NOMO-1 treated with DMSO at 0.1 percent for 48 hours (cell line): ENCODE measurements at regions not wholly inside any gene's neighbourhood (a gene's known extent, or its start where the extent isn't known, plus 50 kb on each side); places are given as distances from the start of the nearest gene placed in this dataset.

Experiments used
- DNase-seq: peaks from one replicate; lab custom pipeline; 2025; ENCODE audit not compliant: unreplicated experiment; lab: John Stamatoyannopoulos, UW

DNA sequence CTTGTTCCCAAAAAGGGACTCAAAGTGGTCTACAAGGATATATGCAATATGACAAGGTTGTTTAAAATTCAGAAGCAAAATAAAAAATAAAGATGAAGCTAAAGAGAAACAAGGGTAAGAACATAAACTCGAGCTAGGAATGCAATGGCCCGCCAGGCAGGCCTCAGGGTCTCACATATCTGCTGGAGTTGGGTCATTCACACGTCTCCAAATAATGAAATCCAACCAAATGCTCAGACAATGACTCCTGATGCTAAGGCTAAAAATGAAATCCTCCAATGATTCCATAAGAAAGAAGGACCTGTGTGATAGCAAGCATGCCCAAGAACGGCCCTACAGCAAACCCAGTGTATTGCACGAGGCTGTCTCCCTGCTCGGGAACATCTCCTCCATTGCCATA, 153.3 kb upstream of the ETS2 start:
- DNase-seq = no peak

DNA sequence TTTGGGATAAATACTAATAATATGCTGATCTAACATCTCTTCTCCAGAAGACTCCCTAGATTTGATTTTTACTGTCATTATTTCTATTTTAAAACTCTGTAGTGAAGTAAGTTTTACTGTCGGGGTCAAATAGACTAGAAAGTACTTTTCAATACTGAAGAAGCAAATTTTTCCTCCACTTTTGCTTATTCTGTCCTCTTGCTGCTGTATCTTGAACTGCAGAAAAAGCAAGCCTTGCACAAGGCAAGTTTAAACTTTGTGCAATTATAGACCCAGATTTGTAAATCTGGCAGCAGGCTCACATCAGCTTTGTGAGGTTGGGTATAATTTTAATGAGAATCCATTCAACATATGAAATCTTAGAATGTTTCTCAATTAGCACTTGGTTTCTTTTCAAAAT, 151.1 kb upstream of the ETS2 start:
- DNase-seq = no peak

DNA sequence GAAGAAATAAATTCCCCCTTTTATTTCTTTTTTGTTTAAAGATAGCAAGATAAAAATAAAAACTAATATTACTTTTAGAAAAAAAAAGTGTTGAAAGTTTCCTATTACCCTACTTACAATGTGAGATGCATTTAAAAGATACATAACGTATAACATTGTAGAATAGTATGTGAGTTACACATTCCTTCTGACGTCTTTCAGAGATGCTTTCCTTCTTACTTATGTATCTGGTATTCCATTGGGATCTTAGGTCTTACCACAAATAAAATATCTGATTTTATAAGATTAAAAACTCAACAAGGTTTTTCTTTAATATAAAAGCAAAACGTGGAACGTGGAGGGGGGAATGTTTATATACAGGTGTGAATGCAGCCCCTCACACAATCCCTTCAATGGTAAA, 147.2 kb upstream of the ETS2 start:
- DNase-seq = no peak

DNA sequence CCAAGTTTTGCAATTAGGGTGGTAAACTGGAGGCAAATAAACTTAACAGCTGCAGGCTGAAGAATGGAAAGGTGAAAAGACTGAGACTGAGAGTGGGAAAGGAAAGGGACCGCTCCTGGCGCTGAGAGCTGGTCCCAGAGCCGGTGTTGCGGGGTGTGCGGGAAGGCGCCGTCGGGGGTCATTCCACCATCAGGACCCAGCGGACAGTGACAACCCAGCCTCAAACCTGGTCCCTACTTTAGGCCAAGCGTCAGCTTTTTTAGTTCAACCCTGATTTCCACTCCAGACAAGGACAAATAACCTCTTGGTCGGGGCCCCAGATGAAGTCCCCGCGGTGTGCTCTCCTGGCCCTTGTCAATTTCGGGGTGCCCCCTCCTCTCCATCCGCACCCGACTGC, 145.8 kb upstream of the ETS2 start:
- no peak for DNase-seq

DNA sequence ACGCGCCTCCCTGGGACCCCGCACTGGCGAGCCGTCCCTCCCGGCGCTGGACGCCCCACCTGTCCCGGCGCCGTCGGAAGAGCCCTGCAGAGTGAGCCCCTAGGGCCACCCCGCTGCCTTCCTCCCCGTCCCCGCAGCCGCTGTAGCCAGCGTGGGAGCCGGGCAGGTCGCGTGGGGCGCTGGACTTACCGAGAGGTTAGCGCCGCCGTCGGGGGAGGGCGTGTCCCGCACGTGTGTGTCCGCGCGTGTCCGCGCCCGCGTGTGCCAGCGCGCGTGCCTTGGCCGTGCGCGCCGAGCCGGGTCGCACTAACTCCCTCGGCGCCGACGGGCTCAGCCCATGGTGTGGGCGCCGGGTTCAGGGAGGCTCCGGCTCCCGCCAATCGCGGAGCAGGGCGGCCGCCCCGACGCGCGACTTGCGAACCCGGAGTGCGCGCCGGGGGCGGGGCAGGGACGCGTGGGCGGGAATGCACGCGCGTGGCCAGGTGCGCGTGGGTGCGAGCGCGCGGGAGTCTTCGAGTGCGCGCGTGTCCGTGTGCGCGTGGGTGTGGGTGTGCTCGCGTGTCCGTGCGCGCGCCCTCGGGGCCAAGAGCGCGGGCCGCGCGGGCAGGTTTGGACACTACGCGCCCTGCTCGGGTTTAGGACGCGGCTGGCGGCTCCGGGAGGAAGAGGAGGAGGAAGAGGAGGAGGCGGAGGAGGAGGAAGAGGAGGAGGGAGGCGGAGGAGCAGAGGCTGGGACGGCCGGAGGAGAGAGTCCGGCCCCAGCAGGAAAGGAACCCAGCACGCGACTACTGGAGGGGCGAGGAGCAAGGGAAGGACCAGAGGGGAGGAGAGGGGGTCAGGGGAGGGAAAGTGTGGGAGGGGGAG, 145.2 kb upstream of the ETS2 start:
- DNase-seq = no peak

DNA sequence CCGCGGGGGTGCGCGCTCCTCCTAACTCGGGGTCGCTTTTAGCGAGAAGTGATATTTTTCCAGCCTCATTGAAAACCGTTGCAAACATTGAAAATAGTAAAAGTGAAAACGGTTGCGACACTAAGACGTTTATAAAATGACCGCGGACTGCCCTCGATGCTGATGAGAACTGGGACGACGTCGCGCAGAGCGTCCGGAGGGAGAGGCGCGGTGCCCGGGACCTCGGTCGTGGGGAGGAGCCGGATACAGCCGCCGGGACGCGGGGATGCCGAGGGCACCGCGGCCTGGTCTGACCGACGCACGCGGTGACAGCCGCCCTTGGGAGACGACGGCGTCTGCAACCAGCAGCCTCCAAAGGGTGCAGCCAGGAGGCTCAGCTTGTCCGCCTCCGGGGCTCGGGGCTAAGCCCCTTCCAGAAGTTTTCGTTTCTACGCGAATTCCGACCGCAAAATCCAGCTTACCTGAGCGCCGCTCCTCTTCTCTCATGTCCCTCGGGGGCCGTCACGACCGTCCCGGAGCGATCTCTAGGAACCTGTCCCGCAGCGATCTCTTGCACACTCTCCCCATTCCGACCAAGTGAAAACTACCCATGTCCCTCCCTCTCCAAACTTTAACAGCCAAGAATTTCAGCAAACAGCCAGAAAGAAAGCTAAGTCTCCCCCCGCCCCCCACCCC, 144.4 kb upstream of the ETS2 start:
- DNase-seq = peak; percentile 30

DNA sequence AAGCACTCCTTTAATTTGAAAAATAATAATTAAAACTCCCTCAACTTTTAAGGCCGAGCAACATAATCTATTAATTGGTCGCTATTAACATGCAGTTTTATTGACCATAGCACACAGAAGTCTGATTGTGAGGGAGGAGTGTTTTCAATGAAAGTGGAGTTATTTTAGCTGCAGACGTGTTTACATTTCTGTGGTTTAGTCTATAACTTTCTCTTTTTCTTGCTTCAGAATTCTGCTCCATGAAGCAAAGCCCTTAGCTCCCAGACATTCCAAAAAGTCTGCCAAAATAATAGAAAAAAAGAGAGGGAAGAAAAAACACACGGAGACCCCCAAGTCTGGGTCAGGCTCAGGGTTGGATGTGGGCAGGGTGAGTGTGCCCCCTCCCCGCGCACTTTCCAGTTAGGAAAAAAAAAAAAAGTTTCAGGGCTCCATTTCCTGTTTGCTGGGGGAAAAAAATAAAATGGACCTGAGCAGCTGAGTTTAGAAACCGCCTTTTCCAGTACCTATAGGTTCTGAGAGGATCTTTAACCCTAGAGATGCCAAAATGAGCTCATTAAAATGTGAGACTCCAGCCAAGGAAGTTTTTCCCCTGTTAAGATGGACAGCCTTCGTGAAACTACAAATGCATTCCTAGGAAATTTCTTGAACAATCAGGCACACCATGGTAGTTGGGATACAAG, 143.7 kb upstream of the ETS2 start:
- no peak for DNase-seq

DNA sequence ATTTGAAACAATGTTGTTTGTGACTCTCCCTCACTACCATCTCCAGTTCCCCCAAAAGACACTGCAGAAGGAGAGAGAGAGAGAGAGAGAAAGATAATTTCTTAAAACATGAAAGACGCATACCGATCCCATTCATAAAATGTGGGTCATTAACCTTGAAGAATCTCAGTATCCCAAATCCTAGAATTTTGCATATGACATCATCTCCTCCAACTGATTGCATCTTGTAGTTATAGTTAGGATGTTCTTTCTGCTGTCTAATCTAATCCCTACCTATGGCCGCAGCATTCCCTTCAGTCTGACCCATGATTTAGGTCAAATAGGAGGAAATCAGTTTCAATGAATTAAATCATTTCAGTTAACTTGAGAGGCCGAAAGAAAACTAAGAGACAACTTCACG, 142.4 kb upstream of the ETS2 start:
- no peak for DNase-seq

DNA sequence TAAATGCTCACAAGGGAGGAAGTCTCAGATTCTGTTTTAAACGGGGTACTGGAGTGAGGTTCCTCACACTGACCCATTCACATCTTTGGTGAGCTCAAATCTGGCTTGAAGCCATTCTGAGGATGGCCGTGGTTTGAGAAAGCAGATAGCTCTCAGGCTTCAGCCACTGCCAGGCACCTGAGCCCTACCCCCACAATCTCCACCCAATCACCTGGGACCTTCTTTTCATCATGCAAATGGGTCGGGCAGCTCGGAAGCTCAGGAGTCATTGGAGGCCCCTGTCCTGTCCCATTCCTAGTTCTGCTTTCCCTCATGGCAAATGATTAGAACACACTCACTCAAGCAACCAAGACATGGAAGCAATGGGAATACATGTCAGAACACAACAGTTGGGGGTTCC, 141.4 kb upstream of the ETS2 start:
- DNase-seq = no peak

DNA sequence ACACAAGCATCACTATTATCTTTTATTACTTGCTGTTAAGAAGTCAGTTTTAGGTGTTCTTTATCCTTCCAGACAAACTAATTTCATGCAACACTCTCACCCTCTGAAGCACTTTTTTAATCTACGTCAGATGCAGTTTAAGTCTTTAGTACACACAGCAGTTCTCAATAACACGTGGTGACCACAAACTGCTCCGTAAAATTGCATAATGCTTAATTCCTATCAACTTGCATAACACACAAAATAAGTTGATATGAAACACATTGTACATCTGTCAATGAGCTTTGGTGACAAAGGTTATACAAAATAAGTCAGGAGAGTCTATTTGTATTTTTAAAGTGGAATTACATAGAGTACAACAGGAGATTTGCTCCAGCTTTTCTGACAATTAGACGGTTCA, 140.9 kb upstream of the ETS2 start:
- peak; percentile 48 for DNase-seq

DNA sequence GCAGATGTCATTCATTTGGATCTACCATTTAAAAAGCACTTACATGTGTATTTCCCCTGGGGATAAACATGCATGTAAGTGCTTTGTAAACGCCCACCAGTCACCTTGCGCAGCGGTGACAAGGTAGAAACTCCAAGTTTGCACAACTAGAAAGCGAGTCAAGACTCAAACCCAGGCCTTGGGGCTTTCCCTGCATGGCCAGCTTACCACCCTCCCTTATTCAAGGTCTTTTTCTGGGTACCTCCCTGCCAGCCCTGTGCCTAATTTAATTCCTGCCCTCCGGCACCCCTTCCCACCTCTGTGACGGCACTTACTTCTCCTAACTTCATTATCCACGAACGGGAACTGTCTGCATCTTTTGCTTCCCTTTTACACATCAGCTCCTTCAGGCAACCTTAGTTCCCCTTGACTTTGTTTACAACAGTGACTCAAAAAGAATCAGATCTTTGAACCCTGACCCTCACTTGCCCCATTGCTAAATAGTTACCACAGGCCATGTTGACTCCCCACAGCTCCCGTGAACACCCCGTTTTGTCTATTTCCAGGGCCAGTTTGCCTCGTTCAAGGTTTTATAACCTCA, 138.3 kb upstream of the ETS2 start:
- DNase-seq = peak; percentile 15

DNA sequence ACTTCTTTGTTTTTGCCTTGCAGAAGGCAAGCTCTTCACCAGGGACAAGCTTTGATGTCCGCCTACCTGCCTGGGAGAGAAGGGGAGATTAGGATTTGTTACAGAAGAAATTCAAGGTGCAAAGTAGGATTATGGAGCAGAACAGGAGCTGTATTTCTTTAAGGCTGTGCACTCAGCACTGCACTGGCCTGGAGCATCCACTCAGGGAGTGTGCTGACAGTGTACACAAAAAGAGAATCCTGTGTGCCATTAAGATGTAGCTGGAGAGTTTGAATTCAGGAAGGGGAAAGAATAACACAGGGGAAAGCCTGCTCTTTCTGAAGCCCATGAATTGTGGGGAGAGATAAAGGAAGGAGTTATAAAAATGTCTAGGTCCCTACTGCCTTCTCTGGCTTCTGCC, 137.7 kb upstream of the ETS2 start:
- DNase-seq = no peak

DNA sequence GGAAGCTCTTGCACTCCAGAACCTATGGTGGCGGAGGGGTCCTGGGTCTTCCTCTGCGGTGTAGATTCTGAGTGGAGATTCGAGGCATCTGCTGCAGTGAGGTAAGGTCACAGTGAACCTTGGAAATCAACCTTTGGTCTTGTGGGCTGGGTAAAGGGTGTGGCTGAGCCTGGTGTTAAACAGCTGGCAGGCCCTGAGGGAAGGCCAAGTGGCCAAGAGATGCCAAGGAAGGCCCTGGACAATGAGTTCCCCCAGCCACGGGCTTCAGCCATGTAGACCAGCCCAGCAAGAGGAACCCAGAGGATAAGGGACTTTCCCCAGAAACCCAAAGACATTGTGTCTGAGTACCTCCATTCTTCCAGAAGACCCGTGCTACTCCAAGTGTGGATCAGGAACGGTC, 137.2 kb upstream of the ETS2 start:
- no peak for DNase-seq

DNA sequence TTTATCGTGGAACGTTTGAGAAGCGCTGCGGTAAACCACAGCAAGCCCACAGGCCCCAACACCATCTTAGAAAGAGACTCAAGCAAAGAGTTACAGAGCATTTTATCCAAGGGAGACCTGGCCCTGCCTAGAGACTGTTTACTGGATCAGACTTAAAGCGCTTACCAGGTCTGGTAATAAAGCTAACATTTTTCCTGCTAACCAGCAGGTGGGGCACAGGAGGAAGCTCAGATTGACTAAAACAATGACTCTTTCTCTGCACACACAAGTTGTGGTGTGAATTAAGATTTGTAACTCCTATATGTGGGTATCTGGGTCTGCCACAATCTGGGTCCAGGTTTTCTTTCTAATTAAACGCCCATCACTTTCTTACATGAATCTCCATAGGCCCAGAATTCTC, 136.5 kb upstream of the ETS2 start:
- peak; percentile 19 for DNase-seq

DNA sequence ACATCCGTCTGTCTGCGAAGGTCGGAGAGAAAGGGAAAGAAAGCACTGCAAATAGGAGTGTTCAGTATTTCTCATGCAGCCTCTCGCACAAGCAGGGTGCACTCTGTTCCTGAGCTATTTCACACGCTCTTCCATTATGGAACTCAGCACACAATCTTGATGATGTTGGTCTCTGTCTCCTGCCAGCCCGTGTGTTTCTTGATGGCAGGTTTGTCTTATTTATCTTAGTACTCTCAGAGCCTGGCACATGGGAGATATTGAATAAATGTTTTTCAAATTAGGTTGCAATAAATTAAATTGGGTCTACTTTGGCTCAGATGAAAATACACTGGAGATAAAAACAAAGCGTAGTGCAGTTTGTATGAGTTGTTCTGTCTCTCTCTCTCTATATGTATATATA, 134.9 kb upstream of the ETS2 start:
- no peak for DNase-seq

DNA sequence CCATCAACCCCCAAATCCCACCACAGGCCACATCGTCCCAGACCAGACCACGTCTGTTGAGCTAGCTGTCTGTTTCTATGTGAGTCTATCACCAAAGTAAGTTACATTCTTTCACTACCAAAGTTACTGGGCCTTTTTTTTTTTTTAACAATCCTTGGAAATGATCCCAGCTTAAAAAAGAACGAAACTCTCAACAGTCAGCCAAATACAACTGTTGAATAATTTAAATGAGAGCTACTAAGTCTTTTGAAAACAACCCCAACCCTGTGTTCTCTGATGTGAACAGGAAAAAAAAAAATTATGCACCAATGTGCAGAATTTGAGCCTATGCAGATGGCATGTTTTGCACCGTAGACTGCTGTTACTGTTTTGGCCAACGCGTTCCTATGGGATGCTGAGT, 134.0 kb upstream of the ETS2 start:
- DNase-seq = no peak

DNA sequence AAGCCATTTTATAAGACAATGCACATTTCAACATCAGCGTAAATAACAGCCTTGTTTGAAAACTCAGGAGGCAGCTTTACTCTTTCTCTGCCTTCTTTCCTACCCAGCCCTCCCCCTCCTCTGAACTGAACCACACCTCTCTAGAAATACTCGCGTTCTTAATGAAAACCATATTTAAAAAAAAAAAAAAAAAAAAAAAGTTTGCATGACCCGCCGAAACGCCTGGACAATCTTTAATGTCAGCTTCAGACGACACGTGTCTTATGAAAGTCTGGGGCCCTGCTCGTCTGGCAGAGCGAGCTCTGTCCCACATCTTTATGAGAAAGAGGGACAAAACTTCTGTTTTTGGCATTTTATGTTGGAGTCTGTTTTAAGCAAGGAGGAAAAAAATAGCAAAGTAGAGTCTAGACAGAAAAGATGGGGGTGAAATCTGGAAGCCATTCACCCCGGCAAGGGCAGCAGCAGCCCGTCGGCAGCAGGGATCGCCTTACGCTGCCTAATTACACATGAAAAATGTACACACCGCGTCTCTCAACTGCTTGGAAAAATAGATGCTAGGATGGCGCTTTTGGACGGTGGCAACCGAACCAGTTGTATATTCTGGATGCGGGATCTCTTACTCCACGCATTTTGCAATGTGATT, 130.4 kb upstream of the ETS2 start:
- no peak for DNase-seq

DNA sequence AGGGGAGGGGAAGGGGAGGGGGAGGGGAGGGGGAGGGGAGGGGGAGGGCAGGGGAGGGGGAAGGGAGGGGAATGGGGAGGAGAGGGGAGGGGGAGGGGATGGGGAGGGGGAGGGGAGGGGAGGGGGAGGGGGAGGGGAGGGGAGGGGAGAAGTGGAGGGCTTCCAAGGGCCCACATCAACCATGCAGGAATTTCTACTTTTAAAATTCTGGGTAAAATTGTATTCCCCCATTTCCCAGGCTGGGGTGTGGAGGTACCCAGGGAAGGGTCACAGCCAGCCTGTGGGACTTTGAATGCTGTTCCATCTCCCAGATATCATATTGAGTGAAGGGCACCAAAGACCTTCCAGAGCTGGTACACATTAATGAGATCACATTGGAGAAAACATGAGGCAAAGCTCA, 126.9 kb upstream of the ETS2 start:
- no peak for DNase-seq

DNA sequence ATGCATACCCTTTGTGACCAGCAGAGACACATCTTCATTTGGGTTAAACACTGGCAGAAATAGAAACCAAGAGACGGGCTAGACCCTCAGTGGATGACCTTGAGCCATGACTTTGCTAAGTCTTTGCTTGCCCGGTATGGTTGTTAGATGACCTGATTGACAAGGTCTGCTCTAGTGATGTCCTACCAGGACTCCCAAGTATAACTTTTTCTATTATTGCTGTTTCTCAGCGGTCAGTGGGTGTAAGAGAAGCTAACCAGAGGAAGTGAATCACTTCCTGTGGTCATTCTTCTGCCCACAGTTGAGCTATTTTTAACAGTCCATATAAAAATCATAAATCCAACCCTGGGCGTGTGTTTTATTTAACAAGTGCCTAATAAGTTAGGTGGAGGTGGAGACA, 126.2 kb upstream of the ETS2 start:
- DNase-seq = peak; percentile 51

DNA sequence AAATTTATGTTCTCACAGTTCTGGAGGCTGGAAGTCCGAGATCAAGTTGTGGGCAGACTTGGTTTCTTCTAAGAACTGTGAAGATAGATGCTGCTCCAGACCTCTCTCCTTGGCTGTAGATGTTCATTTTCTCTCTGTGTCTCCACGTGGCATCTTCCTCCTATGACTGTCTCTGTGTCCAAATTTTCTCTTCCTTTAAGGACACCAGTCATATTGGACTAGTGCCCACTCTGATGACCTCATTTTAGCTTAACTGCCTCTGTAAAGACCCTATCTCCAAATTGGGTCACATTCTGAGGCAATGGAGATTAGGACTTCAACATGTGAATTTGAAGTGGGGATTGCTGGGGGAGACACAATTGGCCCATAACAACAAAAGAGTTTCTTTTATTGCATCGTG, 125.3 kb upstream of the ETS2 start:
- no peak for DNase-seq

DNA sequence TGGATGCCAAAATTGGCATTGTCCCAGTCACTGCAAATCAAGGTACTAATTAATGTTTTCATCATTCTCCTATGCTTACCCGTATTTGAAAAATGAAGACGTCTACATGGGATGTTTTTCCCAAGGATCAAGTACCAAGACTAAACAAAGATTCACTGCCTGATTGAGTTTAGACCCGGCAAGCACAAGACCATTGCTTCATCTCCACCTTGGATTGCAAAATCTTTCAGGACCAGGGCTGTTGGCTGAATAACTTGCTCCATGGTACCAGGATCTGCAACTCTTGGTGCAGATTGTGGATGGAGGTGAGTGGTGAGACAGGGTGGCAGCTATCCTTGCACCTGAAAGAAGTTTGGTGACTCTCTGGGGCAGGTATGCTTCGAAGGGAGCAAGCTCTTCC, 122.5 kb upstream of the ETS2 start:
- no peak for DNase-seq
